ENCODE measurements at regions not wholly inside any gene's neighbourhood (a gene's known extent, or its start where the extent isn't known, plus 50 kb on each side); places are given as distances from the start of the nearest gene placed in this dataset.

GRCh38 chr5:10157085-10157669 is 92.5 kb downstream of the ATPSCKMT start:
- peaks cover 0 to 6% of the 10 kb centered on the region in 2 donors for H3K27me3 ChIP-seq (ENCODE audit: control insufficient read depth in 2 of 2, insufficient read depth in 2 of 2, low read length in 2 of 2)
- Mint-ChIP-seq H3K4me1 (no peaks in the 10 kb centered on the region), H3K9me3 (no peaks in the 10 kb centered on the region), H3K36me3 (no peaks in the 10 kb centered on the region), H3K4me3 (no peak overlapping the region), H3K27ac (no peak overlapping the region), H3K27me3 (ENCODE audit: low read depth in 3 of 3) (peaks cover 1 to 11% (median 8%) of the 10 kb centered on the region in 3 donors)
- H2AFZ ChIP-seq (ENCODE audit: insufficient read depth, low read depth, low read length, poor library complexity, severe bottlenecking): no peak overlapping the region
- no peak overlapping the region for H3K27ac ChIP-seq (ENCODE audit: low read depth in 1 of 2, low read length in 2 of 2)
- no peak for TF ChIP-seq CTCF (IDR thresholded peaks at IDR 0.05)
- H3K4me2 ChIP-seq (replicated peaks; ENCODE audit: extremely low read depth, low read length, poor library complexity, severe bottlenecking): no peak overlapping the region
- H3K79me2 ChIP-seq (ENCODE audit: insufficient read depth, low read length): no peaks in the 10 kb centered on the region
- no peak for DNase-seq
- no peaks in the 10 kb centered on the region for H3K9me3 ChIP-seq (replicated peaks in 1 of 2; ENCODE audit: control insufficient read depth in 1 of 2, insufficient read depth in 1 of 2, low read length in 2 of 2)
- WGBS (ENCODE audit: insufficient coverage): 67% methylated on average over 3 of the region's 3 CpGs
- H3K4me1 ChIP-seq (ENCODE audit: control insufficient read depth in 1 of 2, insufficient read depth in 2 of 2, low read length in 2 of 2): no peaks in the 10 kb centered on the region
- H4K20me1 ChIP-seq (ENCODE audit: insufficient read depth, low read length): no peaks in the 10 kb centered on the region
- no peak overlapping the region for H3K9ac ChIP-seq (ENCODE audit: insufficient read depth, low read length, poor library complexity, severe bottlenecking)
- intact Hi-C loops (cut with micrococcal nuclease): no loop called here
- H3K4me3 ChIP-seq (replicated peaks in 1 of 3; ENCODE audit: low read depth in 2 of 3, low read length in 3 of 3): no peak overlapping the region
- H3K36me3 ChIP-seq (replicated peaks in 1 of 2; ENCODE audit: control insufficient read depth in 1 of 2, insufficient read depth in 2 of 2, low read length in 2 of 2): no peaks in the 10 kb centered on the region

- H3K4me3 Mint-ChIP-seq: no peak overlapping the region
- H3K27ac Mint-ChIP-seq: no peak overlapping the region
- peaks cover 1 to 8% (median 8%) of the 10 kb centered on the region in 3 donors for H3K27me3 Mint-ChIP-seq (ENCODE audit: low read depth in 3 of 3)
- H3K9ac ChIP-seq (ENCODE audit: insufficient read depth, low read length, poor library complexity, severe bottlenecking): no peak overlapping the region
- no peak overlapping the region for H2AFZ ChIP-seq (ENCODE audit: insufficient read depth, low read depth, low read length, poor library complexity, severe bottlenecking)
- H3K9me3 Mint-ChIP-seq: no peaks in the 10 kb centered on the region
- no peaks in the 10 kb centered on the region for H3K36me3 ChIP-seq (replicated peaks in 1 of 2; ENCODE audit: control insufficient read depth in 1 of 2, insufficient read depth in 2 of 2, low read length in 2 of 2)
- DNase-seq: no peak
- intact Hi-C loops (cut with micrococcal nuclease): no loop called here
- H3K4me2 ChIP-seq (replicated peaks; ENCODE audit: extremely low read depth, low read length, poor library complexity, severe bottlenecking): no peak overlapping the region
- no peak overlapping the region for H3K4me3 ChIP-seq (replicated peaks in 1 of 3; ENCODE audit: low read depth in 2 of 3, low read length in 3 of 3)
- H3K27ac ChIP-seq (ENCODE audit: low read depth in 1 of 2, low read length in 2 of 2): no peak overlapping the region
- H4K20me1 ChIP-seq (ENCODE audit: insufficient read depth, low read length): no peaks in the 10 kb centered on the region
- WGBS (ENCODE audit: insufficient coverage): no CpG with 5 or more reads among the region's 3 CpGs
- H3K36me3 Mint-ChIP-seq: no peaks in the 10 kb centered on the region
- TF ChIP-seq CTCF (IDR thresholded peaks at IDR 0.05): no peak
- no peaks in the 10 kb centered on the region for H3K9me3 ChIP-seq (replicated peaks in 1 of 2; ENCODE audit: control insufficient read depth in 1 of 2, insufficient read depth in 1 of 2, low read length in 2 of 2)
- no peaks in the 10 kb centered on the region for H3K79me2 ChIP-seq (ENCODE audit: insufficient read depth, low read length)
- H3K4me1 ChIP-seq (ENCODE audit: control insufficient read depth in 1 of 2, insufficient read depth in 2 of 2, low read length in 2 of 2): no peaks in the 10 kb centered on the region
- peaks cover 0 to 6% of the 10 kb centered on the region in 2 donors for H3K27me3 ChIP-seq (ENCODE audit: control insufficient read depth in 2 of 2, insufficient read depth in 2 of 2, low read length in 2 of 2)
- H3K4me1 Mint-ChIP-seq: no peaks in the 10 kb centered on the region
Observed at GRCh38 chr5:10155897-10156667, 93.6 kb downstream of the ATPSCKMT start.
